Thyroid gland (tissue), 4 donors: ENCODE measurements at regions not wholly inside any gene's neighbourhood (a gene's known extent, or its start where the extent isn't known, plus 50 kb on each side); places are given as distances from the start of the nearest gene placed in this dataset.

Experiments
- DNase-seq, 2 donors: peaks; one replicate each; pipeline ENCODE4 v3.0.0-alpha.2; 2019
- H3K27ac ChIP-seq, 3 donors: fragments of 200-600 bp; sonication (generic); 1 replicate in 2 of 3; 2 replicates in 1 of 3; pipeline ENCODE4 v1.5.1; 2016 to 2019; ENCODE audit warnings: mild to moderate bottlenecking in 1 of 3, moderate library complexity in 1 of 3
- H3K27me3 ChIP-seq: fragments of 200-600 bp; sonication (generic); one replicate; pipeline ENCODE4 v1.5.1; 2019
- H3K36me3 ChIP-seq, 2 donors: fragments of 200-600 bp; sonication (generic); one replicate each; pipeline ENCODE4 v1.5.1; 2016 to 2019
- H3K4me1 ChIP-seq, 2 donors: fragments of 200-600 bp; sonication (generic); one replicate each; pipeline ENCODE4 v1.5.1; 2017 to 2019
- H3K4me3 ChIP-seq, 3 donors: fragments of 200-600 bp; sonication (generic); replicated peaks in 1 of 3; 1 replicate in 2 of 3; 2 replicates in 1 of 3; pipeline ENCODE4 v1.5.1; 2016; ENCODE audit warnings: mild to moderate bottlenecking in 1 of 3
- H3K9me3 ChIP-seq: fragments of 200-600 bp; sonication (generic); one replicate; pipeline ENCODE4 v1.5.1; 2017
- CTCF ChIP-seq, 6 experiments: fragments of 200-600 bp in 3 of 6; fragments of 450-650 bp in 3 of 6; sonication (generic) in 3 of 6; IDR thresholded peaks; one replicate each; pipeline ENCODE4 v1.5.1; 2016 to 2019; ENCODE audit warnings: antibody characterized with exemption in 6 of 6, mild to moderate bottlenecking in 2 of 6, inconsistent platforms in 1 of 6, moderate library complexity in 1 of 6
- POLR2A ChIP-seq, 2 donors: fragments of 450-650 bp; IDR thresholded peaks; one replicate each; pipeline ENCODE4 v1.6.1; 2017; ENCODE audit warnings: antibody characterized with exemption in 2 of 2, mild to moderate bottlenecking in 2 of 2, moderate library complexity in 1 of 2
- WGBS, 2 donors: methylation state at CpG; one replicate each; pipeline ENCODE4 v1.1.5; 2017; 5-methylcytosine and 5-hydroxymethylcytosine counted together
- intact Hi-C: fragments of 100-400 bp; cut with DNase I; formaldehyde crosslinking; loops from one replicate; pipeline ENCODE4 v1.15.1; 2023

GRCh38 chr15:81859737-81860516 lies 185.9 kb downstream of the MEX3B start:
- DNase-seq = no peak
- WGBS, 2 donors = 69 to 77% methylated on average over 9 of the region's 9 CpGs
- no peaks in the 10 kb centered on the region for H3K27me3 ChIP-seq
- TF ChIP-seq POLR2A (IDR thresholded peaks at IDR 0.05) = no peak
- no peak overlapping the region for H3K27ac ChIP-seq
- no peaks in the 10 kb centered on the region for H3K4me1 ChIP-seq
- H3K4me3 ChIP-seq = no peak overlapping the region
- intact Hi-C loops = no loop called here
- H3K36me3 ChIP-seq = no peaks in the 10 kb centered on the region
- no peaks in the 10 kb centered on the region for H3K9me3 ChIP-seq

- TF ChIP-seq CTCF (IDR thresholded peaks at IDR 0.05) (no peak), POLR2A (IDR thresholded peaks at IDR 0.05) (no peak)
- DNase-seq = no peak
- intact Hi-C loops = no loop called here
- Histone ChIP-seq H3K36me3 (no peaks in the 10 kb centered on the region), H3K27ac (no peak overlapping the region), H3K4me1 (no peaks in the 10 kb centered on the region), H3K9me3 (no peaks in the 10 kb centered on the region), H3K27me3 (no peaks in the 10 kb centered on the region), H3K4me3 (no peak overlapping the region)
- WGBS, 2 donors = 58 to 63% methylated on average over 3 of the region's 3 CpGs
Measured at GRCh38 chr15:81858586-81858985, 187.2 kb downstream of the MEX3B start.

- DNase-seq = no peak
- 89 to 92% methylated on average over 6 of the region's 6 CpGs for WGBS, 2 donors
- H3K27ac ChIP-seq = no peak overlapping the region
- intact Hi-C loops = no loop called here
- no peaks in the 10 kb centered on the region for H3K27me3 ChIP-seq
- no peaks in the 10 kb centered on the region for H3K9me3 ChIP-seq
- no peak for TF ChIP-seq CTCF (IDR thresholded peaks at IDR 0.05)
- TF ChIP-seq POLR2A (IDR thresholded peaks at IDR 0.05) = no peak
- no peak overlapping the region for H3K4me3 ChIP-seq
- H3K4me1 ChIP-seq = no peaks in the 10 kb centered on the region
- no peaks in the 10 kb centered on the region for H3K36me3 ChIP-seq
Measured at GRCh38 chr15:81858136-81858535, 187.7 kb downstream of the MEX3B start.

GRCh38 chr15:81856634-81857026 lies 189.2 kb downstream of the MEX3B start:
- DNase-seq = no peak
- Histone ChIP-seq H3K27me3 (no peaks in the 10 kb centered on the region), H3K9me3 (no peaks in the 10 kb centered on the region), H3K27ac (no peak overlapping the region), H3K36me3 (no peaks in the 10 kb centered on the region), H3K4me1 (no peaks in the 10 kb centered on the region), H3K4me3 (no peak overlapping the region)
- TF ChIP-seq POLR2A (IDR thresholded peaks at IDR 0.05) (no peak), CTCF (IDR thresholded peaks at IDR 0.05) (no peak)
- intact Hi-C loops = no loop called here

GRCh38 chr15:81856001-81856633 lies 189.7 kb downstream of the MEX3B start:
- Histone ChIP-seq H3K27ac (no peak overlapping the region), H3K4me3 (no peak overlapping the region), H3K36me3 (no peaks in the 10 kb centered on the region), H3K4me1 (no peaks in the 10 kb centered on the region), H3K27me3 (no peaks in the 10 kb centered on the region), H3K9me3 (no peaks in the 10 kb centered on the region)
- 83 to 87% methylated on average over 10 of the region's 10 CpGs for WGBS, 2 donors
- intact Hi-C loops = no loop called here
- DNase-seq = no peak
- TF ChIP-seq CTCF (IDR thresholded peaks at IDR 0.05) (no peak), POLR2A (IDR thresholded peaks at IDR 0.05) (no peak)
